ENCODE measurements at regions not wholly inside any gene's neighbourhood (a gene's known extent, or its start where the extent isn't known, plus 50 kb on each side); places are given as distances from the start of the nearest gene placed in this dataset.

- TF ChIP-seq EZH2 (IDR thresholded peaks at IDR 0.05; ENCODE audit: borderline replicate concordance, low read length) (no peak), CTCF (conservative IDR thresholded peaks at IDR 0.05 in 1 of 2, IDR thresholded peaks at IDR 0.05 in 1 of 2; ENCODE audit: extremely low read depth in 1 of 2, insufficient read depth in 1 of 2, low read depth in 1 of 2, low read length in 2 of 2) (no peak)
Observed at GRCh38 chr4:123495530-123495929, 98.9 kb downstream of the SPRY1 start.
